ENCODE measurements at regions not wholly inside any gene's neighbourhood (a gene's known extent, or its start where the extent isn't known, plus 50 kb on each side); places are given as distances from the start of the nearest gene placed in this dataset.

DNA sequence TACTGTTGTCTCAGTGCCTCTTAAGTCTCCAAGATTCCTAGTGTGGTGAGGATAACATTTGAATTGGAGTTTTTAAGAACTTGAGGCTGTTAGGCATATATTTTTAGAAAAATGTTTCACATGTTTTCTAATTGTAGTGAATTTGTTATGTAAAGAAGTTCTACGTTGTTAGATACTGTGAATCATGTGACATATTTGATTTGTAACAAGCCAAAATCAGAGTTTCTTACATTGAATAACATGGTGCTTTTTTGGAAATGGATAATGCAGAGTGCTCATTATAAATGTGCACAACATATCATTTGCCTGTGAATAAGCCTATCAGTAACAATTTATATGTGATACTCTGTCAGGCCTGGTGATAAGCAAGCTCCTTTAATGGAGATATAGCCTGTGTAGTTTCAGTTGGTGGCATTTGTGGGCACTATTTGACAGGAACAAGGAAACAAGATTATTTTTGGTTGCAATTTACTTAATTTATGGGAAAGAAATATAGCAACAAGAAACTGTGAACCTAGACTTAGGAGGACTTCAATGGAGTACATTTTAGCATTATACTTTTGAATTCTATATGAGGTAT lies 328.8 kb downstream of the ARPP21 start:
- TF ChIP-seq, protein P1, sequence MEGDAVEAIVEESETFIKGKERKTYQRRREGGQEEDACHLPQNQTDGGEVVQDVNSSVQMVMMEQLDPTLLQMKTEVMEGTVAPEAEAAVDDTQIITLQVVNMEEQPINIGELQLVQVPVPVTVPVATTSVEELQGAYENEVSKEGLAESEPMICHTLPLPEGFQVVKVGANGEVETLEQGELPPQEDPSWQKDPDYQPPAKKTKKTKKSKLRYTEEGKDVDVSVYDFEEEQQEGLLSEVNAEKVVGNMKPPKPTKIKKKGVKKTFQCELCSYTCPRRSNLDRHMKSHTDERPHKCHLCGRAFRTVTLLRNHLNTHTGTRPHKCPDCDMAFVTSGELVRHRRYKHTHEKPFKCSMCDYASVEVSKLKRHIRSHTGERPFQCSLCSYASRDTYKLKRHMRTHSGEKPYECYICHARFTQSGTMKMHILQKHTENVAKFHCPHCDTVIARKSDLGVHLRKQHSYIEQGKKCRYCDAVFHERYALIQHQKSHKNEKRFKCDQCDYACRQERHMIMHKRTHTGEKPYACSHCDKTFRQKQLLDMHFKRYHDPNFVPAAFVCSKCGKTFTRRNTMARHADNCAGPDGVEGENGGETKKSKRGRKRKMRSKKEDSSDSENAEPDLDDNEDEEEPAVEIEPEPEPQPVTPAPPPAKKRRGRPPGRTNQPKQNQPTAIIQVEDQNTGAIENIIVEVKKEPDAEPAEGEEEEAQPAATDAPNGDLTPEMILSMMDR (IDR thresholded peaks at IDR 0.05) = no peak
- no peak for TF ChIP-seq POLR2A (IDR thresholded peaks at IDR 0.05; ENCODE audit: low read depth)
- no peak for TF ChIP-seq EP300 (IDR thresholded peaks at IDR 0.05)

Data from esophagus muscularis mucosa (tissue), 4 donors.